GM18505 (cell line): ENCODE measurements at regions not wholly inside any gene's neighbourhood (a gene's known extent, or its start where the extent isn't known, plus 50 kb on each side); places are given as distances from the start of the nearest gene placed in this dataset.

Experiments used
- ATAC-seq: cut with Tn5 transposase; IDR thresholded peaks from one replicate; pipeline ENCODE4 v1.9.1; 2021; ENCODE audit not compliant: unreplicated experiment
- POLR2A ChIP-seq: IDR thresholded peaks from 4 replicates; pipeline ENCODE4 v1.6.1; 2011; ENCODE audit warnings: borderline replicate concordance; ENCODE audit not compliant: insufficient read depth, insufficient read length; ENCODE audit errors: extremely low read depth

DNA sequence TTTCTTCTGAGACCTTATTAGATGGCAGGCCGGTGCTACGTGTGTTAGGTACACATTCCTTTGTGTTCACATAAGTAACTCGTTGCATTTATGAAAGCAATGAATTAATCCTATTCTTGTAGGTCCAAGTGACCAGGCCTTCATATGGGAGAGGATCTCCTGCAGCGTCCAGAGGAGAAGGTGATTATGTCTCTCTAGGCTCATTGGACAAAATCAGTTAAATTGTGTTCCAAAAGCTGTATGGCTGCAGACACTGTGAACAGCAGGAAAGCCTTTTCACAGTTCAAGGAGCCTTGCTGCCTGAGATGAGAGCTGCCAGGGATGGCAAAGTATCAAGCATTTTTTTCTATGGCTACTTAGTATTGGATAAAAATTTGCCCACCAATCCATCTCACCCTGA lies 433.1 kb upstream of the FZD8 start:
- TF ChIP-seq POLR2A: no peak

DNA sequence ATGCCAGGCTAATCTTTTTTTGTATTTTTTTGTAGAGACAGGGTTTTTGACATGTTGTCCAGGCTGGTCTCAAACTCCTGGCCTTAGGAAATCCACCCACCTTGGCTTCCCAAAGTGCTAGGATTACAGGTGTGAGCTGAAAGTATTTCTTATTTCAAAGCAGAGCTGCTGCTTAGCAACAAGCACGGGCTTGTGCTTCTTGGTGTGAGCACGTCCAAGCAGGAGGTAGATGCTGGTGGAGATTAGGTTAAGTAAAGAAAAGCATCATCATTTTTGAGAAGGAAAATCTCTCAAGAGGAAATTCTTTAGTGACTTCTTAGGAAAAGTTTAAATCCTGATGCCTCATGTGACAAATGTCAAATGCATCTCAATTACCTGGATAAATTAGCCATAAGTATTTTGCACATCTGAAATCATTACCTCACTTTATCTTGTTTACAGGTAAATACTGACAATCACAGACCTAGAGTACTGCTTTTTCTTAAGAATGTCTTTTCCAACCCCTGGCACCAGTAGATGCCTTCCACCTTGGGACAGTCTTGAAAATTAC lies 431.8 kb upstream of the FZD8 start:
- TF ChIP-seq POLR2A: no peak
- ATAC-seq: no peak

More for the DNA sequence above, 433.1 kb upstream of the FZD8 start:
- ATAC-seq: no peak

- no peak for TF ChIP-seq POLR2A
- ATAC-seq: no peak
Observed at GRCh38 chr10:36068542-36068941, 426.4 kb upstream of the FZD8 start.

- no peak for ATAC-seq
Observed at GRCh38 chr10:36067748-36068147, 425.7 kb upstream of the FZD8 start.

DNA sequence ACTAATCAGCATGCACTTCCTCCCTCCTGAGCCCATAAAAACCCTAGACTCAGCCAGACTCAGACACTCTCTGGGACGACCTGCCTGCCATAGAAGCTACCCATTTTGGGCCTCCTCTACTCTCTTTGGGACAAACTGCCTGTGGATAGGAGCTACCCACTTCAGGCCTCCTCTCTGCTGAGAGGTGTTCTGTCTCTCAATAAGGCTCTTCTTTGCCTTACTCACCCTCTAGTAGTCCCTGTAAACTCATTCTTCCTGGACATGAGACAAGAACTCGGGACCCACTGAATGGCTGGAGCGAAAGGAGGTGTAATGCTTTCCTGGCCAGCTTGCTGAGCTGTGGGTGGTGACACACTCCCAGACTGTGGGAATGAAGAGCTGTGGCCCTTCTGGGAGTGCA lies 424.8 kb upstream of the FZD8 start:
- TF ChIP-seq POLR2A: no peak
- ATAC-seq: no peak

More at GRCh38 chr10:36067748-36068147, 425.7 kb upstream of the FZD8 start:
- TF ChIP-seq POLR2A: no peak

- TF ChIP-seq POLR2A: no peak
- no peak for ATAC-seq
Observed at GRCh38 chr10:36066102-36066501, 424.0 kb upstream of the FZD8 start.

DNA sequence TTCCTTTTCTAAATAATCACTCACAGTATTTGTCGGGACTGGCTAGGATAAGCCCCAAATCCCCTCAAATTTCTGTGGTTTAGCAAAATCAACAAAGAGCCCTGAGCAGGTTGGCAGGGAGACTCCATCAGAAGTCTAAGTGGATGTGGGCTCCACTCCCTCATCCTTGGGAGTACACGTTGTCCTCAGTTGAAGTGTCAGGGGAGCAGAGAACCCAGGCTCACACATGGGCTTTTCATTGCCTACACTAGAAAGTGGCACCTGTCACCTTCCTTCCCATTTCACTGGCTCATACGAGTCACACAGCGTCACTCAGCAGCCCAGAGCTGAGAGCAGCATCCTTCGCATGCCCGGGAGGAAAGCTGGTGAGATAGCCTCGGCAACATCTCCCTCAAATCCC lies 421.3 kb upstream of the FZD8 start:
- no peak for TF ChIP-seq POLR2A
- ATAC-seq: no peak

DNA sequence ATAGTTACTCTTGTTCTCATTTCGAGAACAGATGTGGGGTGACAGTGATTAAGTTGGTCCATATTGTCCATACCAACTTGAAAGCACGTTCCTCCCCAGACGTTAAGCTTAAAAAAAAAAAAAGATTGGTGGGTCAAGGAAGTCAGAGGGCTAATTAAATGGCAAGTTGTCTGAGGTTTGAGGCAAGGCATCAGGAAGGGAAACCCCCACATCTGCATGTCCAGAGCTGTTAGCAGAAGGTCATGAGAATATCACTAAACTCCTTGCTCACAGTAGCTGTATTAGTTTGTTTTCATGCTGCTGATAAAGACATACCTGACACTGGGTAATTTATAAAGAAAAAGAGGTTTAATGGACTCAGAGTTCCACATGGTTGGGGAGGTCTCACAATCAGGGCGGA lies 415.6 kb upstream of the FZD8 start:
- no peak for TF ChIP-seq POLR2A
- ATAC-seq: no peak

- no peak for TF ChIP-seq POLR2A
- ATAC-seq: no peak
Observed at GRCh38 chr10:36057180-36057579, 415.1 kb upstream of the FZD8 start.

- TF ChIP-seq POLR2A: no peak
- no peak for ATAC-seq
Observed at GRCh38 chr10:36053775-36054174, 411.7 kb upstream of the FZD8 start.

GRCh38 chr10:36053271-36053670 lies 411.2 kb upstream of the FZD8 start:
- ATAC-seq: no peak
- TF ChIP-seq POLR2A: no peak

DNA sequence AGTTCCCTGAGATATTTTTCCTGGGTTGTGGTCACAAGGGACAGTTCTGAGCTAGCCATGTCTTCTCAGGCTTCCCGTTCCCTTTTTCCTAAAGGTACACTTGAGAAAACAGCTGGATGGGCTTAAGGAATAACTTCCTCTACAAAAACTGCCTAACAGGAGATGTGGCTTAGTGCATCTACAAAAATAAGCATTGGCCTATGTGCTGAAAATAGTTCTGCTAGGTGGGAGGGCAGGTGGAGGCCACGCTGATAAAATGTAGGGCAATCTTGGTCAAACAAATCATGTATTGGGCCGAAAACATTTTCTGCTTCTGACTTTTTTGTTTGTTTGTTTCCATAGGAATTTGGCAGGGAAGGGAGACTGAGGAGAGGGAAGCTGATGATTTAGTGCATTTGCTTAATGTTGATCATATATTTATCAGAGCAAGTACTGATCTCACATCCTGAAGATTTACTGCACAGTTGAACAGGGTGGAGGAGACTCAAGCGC lies 409.4 kb upstream of the FZD8 start:
- no peak for ATAC-seq
- no peak for TF ChIP-seq POLR2A

- no peak for ATAC-seq
- no peak for TF ChIP-seq POLR2A
Observed at GRCh38 chr10:36050763-36051499, 408.8 kb upstream of the FZD8 start.

- no peak for TF ChIP-seq POLR2A
- ATAC-seq: no peak
Observed at GRCh38 chr10:36048780-36049179, 406.7 kb upstream of the FZD8 start.
